Breast epithelium (tissue), 3 donors: ENCODE measurements at regions not wholly inside any gene's neighbourhood (a gene's known extent, or its start where the extent isn't known, plus 50 kb on each side); places are given as distances from the start of the nearest gene placed in this dataset.

ENCODE experiments used
- POLR2A ChIP-seq: fragments of 450-650 bp; IDR thresholded peaks from one replicate; pipeline ENCODE4 v1.6.1; 2016; ENCODE audit warnings: antibody characterized with exemption, mild to moderate bottlenecking, moderate library complexity
- TF ChIP-seq, protein P1 (sequence below), 3 donors: fragments of 450-650 bp; IDR thresholded peaks; one replicate each; pipeline ENCODE4 v1.5.1; 2016 to 2017; ENCODE audit warnings: antibody characterized with exemption in 3 of 3, mild to moderate bottlenecking in 3 of 3, moderate library complexity in 3 of 3

DNA sequence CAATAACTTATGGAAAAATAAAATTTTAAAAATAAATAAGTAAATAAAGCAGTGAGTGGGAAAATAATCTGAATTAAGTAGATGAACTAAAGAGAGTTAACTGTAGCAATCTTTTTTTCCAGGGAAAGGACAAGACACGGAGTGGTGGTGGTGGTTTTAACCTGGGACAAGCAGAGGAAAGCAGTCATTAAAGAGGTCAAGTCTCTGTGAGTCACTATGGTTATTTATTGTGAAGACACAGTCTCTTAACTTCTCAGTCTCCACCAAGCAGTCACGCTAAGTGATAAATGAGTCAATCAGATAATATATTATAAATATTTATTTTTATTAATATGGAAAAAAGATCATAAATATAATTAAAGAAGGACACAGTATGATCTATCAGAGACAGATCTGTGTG, 228.1 kb upstream of the MEOX2 start:
- TF ChIP-seq, protein P1, sequence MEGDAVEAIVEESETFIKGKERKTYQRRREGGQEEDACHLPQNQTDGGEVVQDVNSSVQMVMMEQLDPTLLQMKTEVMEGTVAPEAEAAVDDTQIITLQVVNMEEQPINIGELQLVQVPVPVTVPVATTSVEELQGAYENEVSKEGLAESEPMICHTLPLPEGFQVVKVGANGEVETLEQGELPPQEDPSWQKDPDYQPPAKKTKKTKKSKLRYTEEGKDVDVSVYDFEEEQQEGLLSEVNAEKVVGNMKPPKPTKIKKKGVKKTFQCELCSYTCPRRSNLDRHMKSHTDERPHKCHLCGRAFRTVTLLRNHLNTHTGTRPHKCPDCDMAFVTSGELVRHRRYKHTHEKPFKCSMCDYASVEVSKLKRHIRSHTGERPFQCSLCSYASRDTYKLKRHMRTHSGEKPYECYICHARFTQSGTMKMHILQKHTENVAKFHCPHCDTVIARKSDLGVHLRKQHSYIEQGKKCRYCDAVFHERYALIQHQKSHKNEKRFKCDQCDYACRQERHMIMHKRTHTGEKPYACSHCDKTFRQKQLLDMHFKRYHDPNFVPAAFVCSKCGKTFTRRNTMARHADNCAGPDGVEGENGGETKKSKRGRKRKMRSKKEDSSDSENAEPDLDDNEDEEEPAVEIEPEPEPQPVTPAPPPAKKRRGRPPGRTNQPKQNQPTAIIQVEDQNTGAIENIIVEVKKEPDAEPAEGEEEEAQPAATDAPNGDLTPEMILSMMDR (IDR thresholded peaks at IDR 0.05): no peak
- no peak for TF ChIP-seq POLR2A
